ENCODE measurements at regions not wholly inside any gene's neighbourhood (a gene's known extent, or its start where the extent isn't known, plus 50 kb on each side); places are given as distances from the start of the nearest gene placed in this dataset.

- Histone ChIP-seq H3K4me3 (ENCODE audit: low read length) (no peak overlapping the region), H3K27me3 (ENCODE audit: control insufficient read depth, insufficient read depth, low read length) (no peaks in the 10 kb centered on the region), H3K4me1 (ENCODE audit: control insufficient read depth, insufficient read depth, low read length) (no peaks in the 10 kb centered on the region), H3K9me3 (replicated peaks; ENCODE audit: control insufficient read depth, low read depth, low read length) (no peaks in the 10 kb centered on the region), H3K27ac (ENCODE audit: low read length) (no peak overlapping the region), H3K36me3 (ENCODE audit: control insufficient read depth, insufficient read depth, low read length) (no peaks in the 10 kb centered on the region)
- no peak for DNase-seq
- 0% methylated on average over 1 of the region's 2 CpGs for WGBS (ENCODE audit: insufficient coverage)
Observed at GRCh38 chr6:148602136-148602535, 144.7 kb upstream of the UST start.

- Histone ChIP-seq H3K9me3 (replicated peaks; ENCODE audit: control insufficient read depth, low read depth, low read length) (no peaks in the 10 kb centered on the region), H3K27ac (ENCODE audit: low read length) (no peak overlapping the region), H3K4me3 (ENCODE audit: low read length) (no peak overlapping the region), H3K36me3 (ENCODE audit: control insufficient read depth, insufficient read depth, low read length) (no peaks in the 10 kb centered on the region), H3K4me1 (ENCODE audit: control insufficient read depth, insufficient read depth, low read length) (no peaks in the 10 kb centered on the region), H3K27me3 (ENCODE audit: control insufficient read depth, insufficient read depth, low read length) (no peaks in the 10 kb centered on the region)
- 84% methylated on average over 4 of the region's 10 CpGs for WGBS (ENCODE audit: insufficient coverage)
- no peak for DNase-seq
Observed at GRCh38 chr6:148608199-148608951, 138.5 kb upstream of the UST start.

- peak; percentile 43 for DNase-seq
- Histone ChIP-seq H3K36me3 (ENCODE audit: control insufficient read depth, insufficient read depth, low read length) (no peaks in the 10 kb centered on the region), H3K4me1 (ENCODE audit: control insufficient read depth, insufficient read depth, low read length) (no peaks in the 10 kb centered on the region), H3K27me3 (ENCODE audit: control insufficient read depth, insufficient read depth, low read length) (no peaks in the 10 kb centered on the region), H3K9me3 (replicated peaks; ENCODE audit: control insufficient read depth, low read depth, low read length) (no peaks in the 10 kb centered on the region), H3K4me3 (ENCODE audit: low read length) (no peak overlapping the region), H3K27ac (ENCODE audit: low read length) (no peak overlapping the region)
- 63% methylated on average over 3 of the region's 8 CpGs for WGBS (ENCODE audit: insufficient coverage)
Observed at GRCh38 chr6:148611213-148611612, 135.6 kb upstream of the UST start.

- DNase-seq = no peak
Observed at GRCh38 chr6:148612043-148612442, 134.8 kb upstream of the UST start.

GRCh38 chr6:148614602-148615001, 132.2 kb upstream of the UST start:
- no peak overlapping the region for H3K27ac ChIP-seq (ENCODE audit: low read length)
- no peak for DNase-seq
- no peaks in the 10 kb centered on the region for H3K27me3 ChIP-seq (ENCODE audit: control insufficient read depth, insufficient read depth, low read length)
- WGBS (ENCODE audit: insufficient coverage) = 90% methylated on average over 3 of the region's 3 CpGs
- H3K36me3 ChIP-seq (ENCODE audit: control insufficient read depth, insufficient read depth, low read length) = no peaks in the 10 kb centered on the region
- H3K9me3 ChIP-seq (replicated peaks; ENCODE audit: control insufficient read depth, low read depth, low read length) = no peaks in the 10 kb centered on the region
- no peaks in the 10 kb centered on the region for H3K4me1 ChIP-seq (ENCODE audit: control insufficient read depth, insufficient read depth, low read length)
- H3K4me3 ChIP-seq (ENCODE audit: low read length) = no peak overlapping the region

More at GRCh38 chr6:148612043-148612442, 134.8 kb upstream of the UST start:
- H3K4me1 ChIP-seq (ENCODE audit: control insufficient read depth, insufficient read depth, low read length) = no peaks in the 10 kb centered on the region
- no CpG with 5 or more reads among the region's 1 CpG for WGBS (ENCODE audit: insufficient coverage)
- H3K27ac ChIP-seq (ENCODE audit: low read length) = no peak overlapping the region
- H3K36me3 ChIP-seq (ENCODE audit: control insufficient read depth, insufficient read depth, low read length) = no peaks in the 10 kb centered on the region
- H3K4me3 ChIP-seq (ENCODE audit: low read length) = no peak overlapping the region
- H3K9me3 ChIP-seq (replicated peaks; ENCODE audit: control insufficient read depth, low read depth, low read length) = no peaks in the 10 kb centered on the region
- H3K27me3 ChIP-seq (ENCODE audit: control insufficient read depth, insufficient read depth, low read length) = no peaks in the 10 kb centered on the region

GRCh38 chr6:148616841-148617240, 130.0 kb upstream of the UST start:
- Histone ChIP-seq H3K4me3 (ENCODE audit: low read length) (no peak overlapping the region), H3K9me3 (replicated peaks; ENCODE audit: control insufficient read depth, low read depth, low read length) (no peaks in the 10 kb centered on the region), H3K27ac (ENCODE audit: low read length) (no peak overlapping the region), H3K27me3 (ENCODE audit: control insufficient read depth, insufficient read depth, low read length) (no peaks in the 10 kb centered on the region), H3K36me3 (ENCODE audit: control insufficient read depth, insufficient read depth, low read length) (no peaks in the 10 kb centered on the region), H3K4me1 (ENCODE audit: control insufficient read depth, insufficient read depth, low read length) (no peaks in the 10 kb centered on the region)
- no CpG with 5 or more reads among the region's 3 CpGs for WGBS (ENCODE audit: insufficient coverage)
- DNase-seq = peak; percentile 76

GRCh38 chr6:148617530-148617929, 129.3 kb upstream of the UST start:
- DNase-seq = no peak
- no peak overlapping the region for H3K27ac ChIP-seq (ENCODE audit: low read length)
- H3K27me3 ChIP-seq (ENCODE audit: control insufficient read depth, insufficient read depth, low read length) = no peaks in the 10 kb centered on the region
- 60% methylated on average over 1 of the region's 4 CpGs for WGBS (ENCODE audit: insufficient coverage)
- H3K36me3 ChIP-seq (ENCODE audit: control insufficient read depth, insufficient read depth, low read length) = no peaks in the 10 kb centered on the region
- H3K9me3 ChIP-seq (replicated peaks; ENCODE audit: control insufficient read depth, low read depth, low read length) = no peaks in the 10 kb centered on the region
- no peaks in the 10 kb centered on the region for H3K4me1 ChIP-seq (ENCODE audit: control insufficient read depth, insufficient read depth, low read length)
- no peak overlapping the region for H3K4me3 ChIP-seq (ENCODE audit: low read length)

GRCh38 chr6:148619891-148620290, 126.9 kb upstream of the UST start:
- no peaks in the 10 kb centered on the region for H3K9me3 ChIP-seq (replicated peaks; ENCODE audit: control insufficient read depth, low read depth, low read length)
- no peaks in the 10 kb centered on the region for H3K27me3 ChIP-seq (ENCODE audit: control insufficient read depth, insufficient read depth, low read length)
- H3K27ac ChIP-seq (ENCODE audit: low read length) = no peak overlapping the region
- no peaks in the 10 kb centered on the region for H3K4me1 ChIP-seq (ENCODE audit: control insufficient read depth, insufficient read depth, low read length)
- H3K4me3 ChIP-seq (ENCODE audit: low read length) = no peak overlapping the region
- 91% methylated on average over 1 of the region's 1 CpG for WGBS (ENCODE audit: insufficient coverage)
- DNase-seq = no peak
- no peaks in the 10 kb centered on the region for H3K36me3 ChIP-seq (ENCODE audit: control insufficient read depth, insufficient read depth, low read length)

GRCh38 chr6:148620579-148621298, 126.1 kb upstream of the UST start:
- H3K9me3 ChIP-seq (replicated peaks; ENCODE audit: control insufficient read depth, low read depth, low read length) = no peaks in the 10 kb centered on the region
- H3K27ac ChIP-seq (ENCODE audit: low read length) = no peak overlapping the region
- no peaks in the 10 kb centered on the region for H3K36me3 ChIP-seq (ENCODE audit: control insufficient read depth, insufficient read depth, low read length)
- no peak for DNase-seq
- H3K27me3 ChIP-seq (ENCODE audit: control insufficient read depth, insufficient read depth, low read length) = no peaks in the 10 kb centered on the region
- no peak overlapping the region for H3K4me3 ChIP-seq (ENCODE audit: low read length)
- 94% methylated on average over 2 of the region's 5 CpGs for WGBS (ENCODE audit: insufficient coverage)
- no peaks in the 10 kb centered on the region for H3K4me1 ChIP-seq (ENCODE audit: control insufficient read depth, insufficient read depth, low read length)

- WGBS (ENCODE audit: insufficient coverage) = no CpG with 5 or more reads among the region's 2 CpGs
- Histone ChIP-seq H3K4me3 (ENCODE audit: low read length) (no peak overlapping the region), H3K27ac (ENCODE audit: low read length) (no peak overlapping the region), H3K36me3 (ENCODE audit: control insufficient read depth, insufficient read depth, low read length) (no peaks in the 10 kb centered on the region), H3K27me3 (ENCODE audit: control insufficient read depth, insufficient read depth, low read length) (no peaks in the 10 kb centered on the region), H3K4me1 (ENCODE audit: control insufficient read depth, insufficient read depth, low read length) (no peaks in the 10 kb centered on the region), H3K9me3 (replicated peaks; ENCODE audit: control insufficient read depth, low read depth, low read length) (no peaks in the 10 kb centered on the region)
- DNase-seq = no peak
Observed at GRCh38 chr6:148625609-148626008, 121.2 kb upstream of the UST start.
